Gastrocnemius medialis (tissue), 4 donors: ENCODE measurements at regions not wholly inside any gene's neighbourhood (a gene's known extent, or its start where the extent isn't known, plus 50 kb on each side); places are given as distances from the start of the nearest gene placed in this dataset.

Source experiments
- CTCF ChIP-seq, 5 experiments: fragments of 450-650 bp in 3 of 5; fragments of 200-600 bp in 2 of 5; sonication (generic) in 2 of 5; IDR thresholded peaks in 4 of 5; conservative IDR thresholded peaks in 1 of 5; 1 replicate in 4 of 5; 2 replicates in 1 of 5; pipeline ENCODE4 v1.5.1; 2016 to 2019; ENCODE audit warnings: antibody characterized with exemption in 5 of 5, mild to moderate bottlenecking in 3 of 5, moderate library complexity in 3 of 5
- POLR2A ChIP-seq, 2 donors: fragments of 450-650 bp; IDR thresholded peaks; one replicate each; pipeline ENCODE4 v1.6.1; 2017; ENCODE audit warnings: antibody characterized with exemption in 2 of 2, mild to moderate bottlenecking in 2 of 2, moderate library complexity in 2 of 2

- TF ChIP-seq CTCF (IDR thresholded peaks at IDR 0.05 in 4 of 5, conservative IDR thresholded peaks at IDR 0.05 in 1 of 5) (no peak), POLR2A (IDR thresholded peaks at IDR 0.05) (no peak)
These were observed 123.3 kb upstream of the NXT1 start for GRCh38 chr20:23227274-23227673.
